HG03378 (cell line): ENCODE measurements at regions not wholly inside any gene's neighbourhood (a gene's known extent, or its start where the extent isn't known, plus 50 kb on each side); places are given as distances from the start of the nearest gene placed in this dataset.
"Not testable (repeated sequence)": the region's sequence is repeated elsewhere in the genome, so short reads cannot be mapped to it uniquely, and the experiment has no call there.

Source experiments
- ATAC-seq: cut with Tn5 transposase; IDR thresholded peaks from one replicate; pipeline ENCODE4 v1.9.1; 2021; ENCODE audit warnings: mild to moderate bottlenecking, moderate library complexity; ENCODE audit not compliant: unreplicated experiment

DNA sequence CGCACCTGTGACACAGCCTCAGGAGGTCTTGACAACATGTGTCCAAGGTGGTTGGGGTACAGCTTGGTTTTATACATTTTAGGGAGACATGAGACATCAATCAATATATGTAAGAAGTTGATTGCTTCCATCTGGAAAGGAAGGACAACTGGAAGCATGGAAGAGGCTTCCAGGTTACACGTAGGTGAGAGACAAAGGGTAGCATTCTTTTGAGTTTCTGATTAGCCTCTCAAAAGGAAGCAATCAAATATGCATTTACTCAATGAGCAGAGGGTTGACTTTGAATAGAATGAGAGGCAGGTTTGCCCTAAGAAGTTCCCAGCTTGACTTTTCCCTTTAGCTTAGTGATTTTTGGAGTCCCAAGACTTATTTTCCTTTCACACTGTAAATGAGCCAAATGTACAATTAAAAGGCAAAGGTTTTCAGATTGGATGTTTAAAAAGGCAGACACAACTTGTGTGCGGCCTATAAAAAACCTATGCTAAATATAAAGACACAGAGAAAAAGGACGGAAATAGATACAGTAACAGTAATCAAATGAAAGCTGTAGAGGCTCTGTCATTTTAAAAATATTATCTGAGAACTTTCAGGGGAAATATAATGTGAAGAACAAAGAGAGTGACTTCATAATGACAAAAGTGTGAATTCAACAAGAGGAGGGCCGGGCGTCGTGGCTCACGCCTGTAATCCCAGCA lies 65.7 kb upstream of the LANCL2 start:
- ATAC-seq = no peak

DNA sequence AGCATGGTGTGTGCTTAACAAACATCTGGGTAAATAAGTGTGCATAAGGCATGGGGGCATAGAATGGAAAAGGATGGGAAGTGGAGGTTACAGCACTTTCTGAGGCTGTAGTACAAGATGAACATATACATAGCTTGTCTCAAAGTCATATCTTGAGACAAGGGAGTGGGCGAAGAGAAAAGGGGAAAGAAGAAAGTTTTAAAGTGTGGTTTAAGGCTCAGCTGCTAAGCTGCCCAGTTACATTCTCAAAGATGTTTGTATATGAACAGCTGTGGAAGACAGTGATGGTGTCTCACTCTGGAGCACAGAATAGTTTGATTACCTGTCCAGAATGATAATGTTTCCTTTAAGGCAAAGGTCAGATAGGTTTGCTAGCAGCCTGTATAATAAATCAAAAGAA lies 61.9 kb upstream of the LANCL2 start:
- no peak for ATAC-seq

DNA sequence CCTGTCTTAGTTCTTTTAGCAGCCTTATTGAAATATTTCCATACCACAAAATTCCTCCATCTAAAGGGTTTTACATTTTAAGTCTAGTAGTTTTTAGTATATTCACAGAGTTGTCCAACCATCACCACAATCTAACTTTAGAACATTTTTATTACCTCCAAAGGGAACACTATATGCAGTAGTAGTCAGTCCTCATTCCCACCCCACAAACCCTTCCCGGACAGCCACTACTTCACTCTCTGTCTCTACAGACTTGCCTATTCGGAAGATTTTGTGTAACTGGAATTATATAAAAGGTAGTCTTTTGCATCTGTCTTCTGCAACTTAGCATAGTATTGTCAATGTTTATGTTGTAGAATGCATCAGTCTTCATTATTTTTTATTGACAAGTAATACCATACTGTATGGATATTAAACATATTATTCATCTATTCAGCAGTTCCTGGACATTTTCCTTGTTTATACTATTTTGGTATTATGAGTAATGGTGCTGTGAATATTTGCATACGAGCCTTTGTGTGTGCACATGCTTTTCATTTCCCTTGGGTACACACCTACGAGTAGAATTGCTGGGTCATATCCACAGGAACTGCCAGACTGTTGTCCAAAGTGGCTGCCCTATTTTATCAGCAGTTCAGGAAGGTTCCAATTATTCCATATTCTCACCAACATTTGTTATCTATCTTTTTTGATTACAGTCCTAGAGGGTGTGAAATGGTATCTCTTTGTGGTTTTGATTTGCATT lies 60.9 kb upstream of the LANCL2 start:
- ATAC-seq = no peak

DNA sequence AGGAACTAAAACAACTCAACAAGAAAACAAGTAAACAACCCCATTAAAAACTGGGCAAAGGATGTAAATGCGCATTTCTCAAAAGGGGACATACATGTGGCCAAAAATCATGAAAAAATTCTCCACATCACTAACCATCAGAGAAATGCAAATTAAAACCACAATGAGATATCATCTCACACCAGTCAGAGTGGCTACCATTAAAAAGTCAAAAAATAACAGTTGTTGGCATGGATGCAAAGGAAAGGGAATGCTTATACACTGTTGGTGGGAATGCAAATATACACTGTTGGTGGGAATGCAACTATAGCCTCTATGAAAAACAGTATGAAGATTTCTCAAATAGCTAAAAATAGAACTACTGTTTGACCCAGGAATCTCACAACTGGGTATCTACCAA lies 60.0 kb upstream of the LANCL2 start:
- no peak for ATAC-seq

DNA sequence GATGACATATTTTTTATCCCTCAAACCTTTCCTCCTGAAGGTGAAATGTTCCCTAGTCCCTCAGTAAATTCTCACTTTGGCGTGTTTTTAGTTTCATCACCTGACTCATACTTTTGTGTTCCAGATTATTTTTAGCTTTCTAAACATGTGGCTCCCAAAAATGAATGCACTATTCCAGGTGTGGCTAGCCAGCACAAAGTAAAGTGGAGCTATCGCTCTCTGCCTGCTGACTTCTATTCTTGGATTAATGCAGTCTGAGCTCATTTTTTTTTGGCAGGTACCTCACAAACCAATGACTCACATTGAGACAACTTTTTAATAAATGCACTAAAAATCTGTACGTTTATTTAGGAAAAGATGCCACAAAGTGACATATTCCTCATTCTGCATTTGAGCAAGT lies 58.8 kb upstream of the LANCL2 start:
- no peak for ATAC-seq

DNA sequence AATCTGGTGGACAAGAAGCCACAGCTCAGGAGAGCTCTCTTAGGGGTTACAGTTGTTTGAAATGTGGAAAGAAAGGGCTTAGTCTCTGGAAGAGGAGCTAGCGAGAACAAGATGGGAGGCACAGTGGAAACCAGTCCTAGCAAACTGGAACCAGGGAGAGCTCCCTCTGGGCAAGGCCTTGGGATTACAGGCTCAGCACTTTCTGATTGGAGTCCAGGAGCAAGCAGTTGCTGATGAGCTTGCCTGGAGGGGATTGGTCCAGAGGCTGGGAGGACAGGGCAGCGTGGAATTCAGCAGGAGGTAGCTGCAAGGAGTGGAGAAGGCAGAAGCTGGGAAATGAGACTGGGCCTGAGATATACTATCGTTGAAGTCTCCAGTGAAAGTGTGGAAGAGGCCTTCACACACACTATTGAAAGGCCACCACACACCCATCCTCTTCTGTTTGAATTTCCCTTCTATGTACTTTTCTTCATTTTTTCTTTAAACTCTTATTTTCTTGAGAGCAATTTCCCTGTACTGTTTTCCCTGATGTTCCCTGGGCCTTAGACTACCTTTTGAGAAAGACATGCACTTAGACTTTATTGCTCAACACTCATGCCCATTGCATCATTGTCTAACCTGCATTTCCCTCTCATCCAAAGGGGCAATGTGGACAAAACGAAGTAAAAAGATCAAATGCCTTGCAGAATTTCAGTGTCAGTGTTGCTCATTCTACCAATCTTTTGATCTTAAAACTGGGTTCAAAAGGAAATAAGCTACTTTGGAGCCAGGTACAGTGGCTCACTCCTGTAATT lies 57.8 kb upstream of the LANCL2 start:
- ATAC-seq = no peak

DNA sequence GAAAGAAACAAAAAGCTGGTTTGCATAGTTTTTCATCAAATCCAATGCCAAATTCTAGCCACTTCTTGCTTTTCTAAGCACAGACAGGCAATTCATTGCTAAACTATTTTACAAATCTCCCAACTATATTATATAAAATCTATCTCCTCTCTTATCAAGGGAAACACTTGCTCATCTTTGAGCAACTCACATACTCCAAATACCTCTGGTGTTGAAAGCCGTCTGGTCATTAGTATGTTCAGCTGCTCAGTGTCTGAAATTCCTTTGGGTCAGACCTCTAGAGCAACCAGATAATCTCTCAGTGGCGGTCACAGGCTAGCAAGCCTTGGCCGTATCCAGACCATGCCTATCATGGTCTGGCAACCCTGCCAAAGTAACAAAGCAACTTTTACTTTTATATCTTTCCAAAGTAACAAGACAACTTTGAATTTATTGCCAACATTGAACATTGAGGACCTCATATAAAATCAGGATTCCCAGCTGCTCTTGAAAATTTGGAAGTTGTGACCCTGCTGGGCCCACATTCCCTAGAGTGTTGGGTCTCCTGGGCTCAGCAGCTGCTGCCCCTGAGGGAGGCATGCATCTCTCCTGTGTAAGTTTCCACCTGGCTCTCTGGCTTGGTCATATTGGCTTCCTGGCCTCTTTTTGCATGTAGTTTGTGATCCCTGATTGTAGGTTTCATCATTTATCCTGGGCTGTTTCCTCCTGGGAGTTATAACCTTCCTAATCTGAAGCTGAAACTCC lies 56.8 kb upstream of the LANCL2 start:
- ATAC-seq = no peak

DNA sequence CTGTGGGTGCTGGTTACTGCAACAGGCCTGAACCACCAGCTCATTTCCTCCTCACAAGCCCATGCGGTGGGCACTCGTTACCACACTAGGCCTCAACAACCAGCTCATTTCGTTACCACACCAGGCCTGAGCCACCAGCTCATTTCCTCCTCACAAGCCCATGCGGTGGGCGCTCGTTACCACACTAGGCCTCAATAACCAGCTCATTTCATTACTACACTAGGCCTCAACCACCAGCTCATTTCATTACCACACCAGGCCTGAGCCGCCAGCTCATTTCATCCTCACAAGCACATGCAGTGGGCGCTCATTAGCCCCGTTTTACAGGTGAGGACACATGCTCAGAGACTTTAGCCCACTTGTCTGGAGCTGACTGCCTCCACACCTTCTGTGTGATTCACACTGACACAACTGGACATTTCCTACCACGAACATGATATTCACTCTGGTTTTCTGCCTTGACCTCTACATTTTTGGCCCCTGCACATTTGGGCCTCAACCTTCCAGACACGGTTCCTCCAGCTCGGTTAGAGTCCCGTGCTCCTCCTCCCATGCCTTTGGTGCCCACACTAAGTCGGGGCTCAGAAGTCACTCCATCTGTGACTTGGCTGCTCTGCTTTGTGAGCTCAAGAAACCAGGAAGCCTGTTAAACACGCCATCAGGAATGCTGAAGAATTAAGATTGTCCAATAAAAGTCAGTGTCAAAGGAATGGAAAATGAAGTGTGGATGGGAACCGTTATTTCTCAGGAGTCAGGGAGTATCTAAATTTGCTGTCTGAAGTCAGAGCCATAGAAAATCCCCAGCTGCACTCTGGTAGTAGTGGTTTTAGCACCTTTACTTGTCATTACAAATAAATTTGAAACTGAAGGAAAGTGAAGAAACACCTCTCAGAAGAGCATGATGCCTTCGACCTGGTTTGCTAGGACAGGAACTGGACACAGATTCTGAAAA lies 55.8 kb upstream of the LANCL2 start:
- ATAC-seq = peak; percentile 91

DNA sequence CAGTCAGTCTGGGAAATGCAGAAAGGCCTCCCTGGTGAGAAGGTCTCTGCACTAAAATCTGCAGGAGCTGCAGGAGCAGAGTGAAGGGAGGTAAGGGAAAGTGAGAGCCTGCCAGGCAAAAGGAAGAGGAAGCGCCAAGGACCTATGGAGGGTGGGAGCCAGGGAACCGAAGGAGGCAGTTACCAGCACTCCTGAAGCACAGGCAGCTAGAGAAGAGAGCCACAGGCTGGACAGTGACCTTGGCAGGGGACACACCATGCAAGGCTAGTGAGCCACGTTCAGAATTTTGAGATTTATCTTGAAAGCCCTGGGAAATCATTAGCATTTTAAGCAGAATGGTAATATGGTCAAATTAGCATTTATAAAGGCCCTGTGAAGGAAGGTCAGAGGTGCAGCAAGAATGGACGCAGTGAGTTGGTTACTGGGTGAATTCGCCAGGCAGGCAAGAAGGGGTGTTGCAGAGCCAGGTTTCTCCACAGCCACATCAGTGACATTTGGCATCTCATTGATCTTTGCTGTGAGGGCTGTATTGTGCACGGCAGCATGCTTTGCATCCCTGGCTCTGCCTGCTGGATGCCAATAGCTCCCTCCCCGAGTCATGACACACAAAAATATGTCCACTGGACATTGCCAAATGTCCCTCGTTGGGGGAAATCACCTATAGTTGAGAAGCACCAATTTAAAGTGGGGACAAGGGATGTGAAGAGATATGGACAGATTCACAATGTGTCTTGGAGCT lies 54.7 kb upstream of the LANCL2 start:
- no peak for ATAC-seq

DNA sequence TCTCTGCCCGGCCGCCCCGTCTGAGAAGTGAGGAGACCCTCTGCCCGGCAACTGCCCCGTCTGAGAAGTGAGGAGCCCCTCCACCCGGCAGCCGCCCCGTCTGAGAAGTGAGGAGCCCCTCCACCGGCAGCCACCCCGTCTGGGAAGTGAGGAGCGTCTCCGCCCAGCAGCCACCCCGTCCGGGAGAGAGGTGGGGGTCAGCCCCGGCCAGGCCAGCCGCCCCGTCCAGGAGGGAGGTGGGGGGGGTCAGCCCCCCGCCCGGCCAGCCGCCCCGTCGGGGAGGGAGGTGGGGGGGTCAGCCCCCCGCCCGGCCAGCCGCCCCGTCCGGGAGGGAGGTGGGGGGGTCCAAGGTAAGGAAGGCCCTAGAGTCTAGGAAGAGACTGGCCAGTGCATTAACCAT lies 53.2 kb upstream of the LANCL2 start:
- not testable (repeated sequence) for ATAC-seq

DNA sequence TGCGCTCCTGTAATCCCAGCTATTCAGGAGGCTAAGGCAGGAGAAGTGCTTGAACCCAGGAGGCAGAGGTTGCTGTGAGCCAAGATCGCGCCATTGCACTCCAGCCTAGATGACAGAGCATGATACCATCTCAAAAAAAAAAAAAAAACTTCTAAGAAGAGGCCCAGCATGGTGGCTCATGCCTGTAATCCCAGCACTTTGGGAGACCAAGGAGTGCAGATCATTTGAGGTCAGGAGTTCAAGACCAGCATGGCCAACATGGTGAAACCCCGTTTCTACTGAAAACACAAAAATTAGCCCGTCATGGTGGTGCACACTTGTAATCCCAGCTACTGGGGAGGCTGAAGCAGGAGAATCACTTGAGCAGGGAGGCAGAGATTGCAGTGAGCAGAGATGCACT lies 51.5 kb upstream of the LANCL2 start:
- ATAC-seq = not testable (repeated sequence)

DNA sequence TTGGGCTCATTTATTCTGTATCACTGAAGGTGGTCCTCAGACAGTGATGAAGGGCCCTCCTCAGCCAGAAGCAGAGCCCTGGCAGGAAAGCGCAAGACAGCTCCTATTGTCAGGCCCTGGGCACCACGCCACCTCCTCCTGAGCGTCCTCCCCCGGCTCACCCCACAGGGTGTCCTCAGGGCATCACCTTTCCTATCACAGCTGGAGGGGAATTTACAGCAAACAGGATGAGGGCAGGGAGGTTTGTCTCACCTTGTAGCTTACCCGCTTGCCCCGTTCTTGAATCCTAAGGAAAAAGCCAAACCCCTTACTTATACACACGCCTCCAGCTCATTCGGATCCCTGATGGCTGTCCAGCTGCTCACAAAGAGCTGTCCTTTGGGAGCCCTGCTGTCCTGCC lies 50.2 kb upstream of the LANCL2 start:
- no peak for ATAC-seq
